Right lobe of liver (tissue), 6 donors: ENCODE measurements at regions not wholly inside any gene's neighbourhood (a gene's known extent, or its start where the extent isn't known, plus 50 kb on each side); places are given as distances from the start of the nearest gene placed in this dataset.
A peak's percentile ranks its signal among the peaks of the same experiment; 100 is the strongest.
"Not testable (repeated sequence)": the region's sequence is repeated elsewhere in the genome, so short reads cannot be mapped to it uniquely, and the experiment has no call there.

Experiments
- ATAC-seq, 4 donors: fragments of 200-7000 bp; cut with Tn5 transposase; one replicate each; pipeline ENCODE4 v1.9.1; 2020; ENCODE audit warnings: mild to moderate bottlenecking in 4 of 4, moderate library complexity in 4 of 4
- DNase-seq, 3 donors: peaks; one replicate each; pipeline ENCODE4 v3.0.0-alpha.2; 2020
- H3K27ac ChIP-seq, 3 donors: fragments of 200-600 bp; one replicate each; pipeline ENCODE4 v1.8.0; 2022
- H3K27me3 ChIP-seq, 2 donors: fragments of 200-600 bp; one replicate each; pipeline ENCODE4 v1.8.0; 2022
- H3K36me3 ChIP-seq, 4 donors: fragments of 200-600 bp; sonication (generic) in 1 of 4; one replicate each; pipeline versions ENCODE4 v1.5.1 to v1.8.0; 2017 to 2022; ENCODE audit warnings: control low read depth in 1 of 4
- H3K4me1 ChIP-seq, 4 donors: fragments of 200-600 bp; sonication (generic) in 1 of 4; one replicate each; pipeline versions ENCODE4 v1.5.1 to v1.8.0; 2017 to 2022; ENCODE audit warnings: control low read depth in 1 of 4
- H3K4me3 ChIP-seq, 3 donors: fragments of 200-600 bp; one replicate each; pipeline ENCODE4 v1.8.0; 2022
- H3K9me3 ChIP-seq, 4 donors: fragments of 200-600 bp; sonication (generic) in 1 of 4; one replicate each; pipeline versions ENCODE4 v1.5.1 to v1.8.0; 2017 to 2022; ENCODE audit warnings: control low read depth in 1 of 4
- CTCF ChIP-seq, 4 donors: fragments of 200-600 bp in 3 of 4; fragments of 450-650 bp in 1 of 4; IDR thresholded peaks; one replicate each; pipeline versions ENCODE4 v1.5.1 to v1.8.0; 2016 to 2022; ENCODE audit warnings: antibody characterized with exemption in 4 of 4, mild to moderate bottlenecking in 2 of 4
- POLR2A ChIP-seq: fragments of 450-650 bp; IDR thresholded peaks from one replicate; pipeline ENCODE4 v1.6.1; 2017; ENCODE audit warnings: antibody characterized with exemption, mild to moderate bottlenecking
- WGBS: methylation state at CpG from one replicate; pipeline ENCODE4 v1.1.6; 2018; ENCODE audit warnings: low coverage, low lambda C conversion rate; ENCODE audit not compliant: insufficient coverage; ENCODE audit errors: missing lambda C conversion rate; 5-methylcytosine and 5-hydroxymethylcytosine counted together
- intact Hi-C, 2 donors: fragments of 100-400 bp; cut with DNase I; formaldehyde crosslinking; loops; one replicate each; pipeline versions ENCODE4 v1.11.2 to v1.14.1; 2022
- donor health status: DM: no; HTN: yes; CAD: no.
- donor health status: DM: no; HTN: no; CAD: no.
- donor health status: DM: no; HTN: no; CAD: no.
- donor health status: DM: no; HTN: yes; CAD: no.
- donor health status: DM: no; HTN: yes; CAD: no.

GRCh38 chr4:189147005-189147929 is 793.4 kb upstream of the FRG1 start:
- peak; percentile 71 to 90 (median 85) for ATAC-seq
- Histone ChIP-seq H3K4me3 (no peak overlapping the region), H3K9me3 (no peaks in the 10 kb centered on the region), H3K4me1 (peaks cover 0 to 11% (median 0%) of the 10 kb centered on the region in 4 donors), H3K27me3 (no peaks in the 10 kb centered on the region), H3K36me3 (no peaks in the 10 kb centered on the region), H3K27ac (peak overlapping the region in 2 of 3 donors; percentile 73 to 79)
- TF ChIP-seq CTCF (IDR thresholded peaks at IDR 0.05) (no peak), POLR2A (no peak)
- peak; percentile 25 to 62 (median 56) for DNase-seq
- WGBS: 40% methylated on average over 24 of the region's 24 CpGs
- intact Hi-C loops: no loop called here

- H3K36me3 ChIP-seq, H3K4me3 ChIP-seq, H3K27ac ChIP-seq, DNase-seq, ATAC-seq, H3K27me3 ChIP-seq, H3K9me3 ChIP-seq, intact Hi-C loops, H3K4me1 ChIP-seq: not testable (repeated sequence)
- WGBS: 67% methylated on average over 8 of the region's 13 CpGs
Measured at GRCh38 chr4:189155083-189155482, 785.6 kb upstream of the FRG1 start.

- Histone ChIP-seq H3K27ac (no peak overlapping the region), H3K4me3 (no peak overlapping the region), H3K36me3 (no peaks in the 10 kb centered on the region), H3K4me1 (no peaks in the 10 kb centered on the region), H3K27me3 (no peaks in the 10 kb centered on the region), H3K9me3 (no peaks in the 10 kb centered on the region)
- no peak for TF ChIP-seq CTCF (IDR thresholded peaks at IDR 0.05)
- no peak for TF ChIP-seq POLR2A
- no peak for ATAC-seq
- 37% methylated on average over 7 of the region's 7 CpGs for WGBS
- intact Hi-C loops: no loop called here
- no peak for DNase-seq
Measured at GRCh38 chr4:189162073-189162789, 778.4 kb upstream of the FRG1 start.

- Histone ChIP-seq H3K9me3 (no peaks in the 10 kb centered on the region), H3K4me3 (no peak overlapping the region), H3K27me3 (no peaks in the 10 kb centered on the region), H3K36me3 (no peaks in the 10 kb centered on the region), H3K27ac (no peak overlapping the region), H3K4me1 (no peaks in the 10 kb centered on the region)
- DNase-seq (no peak), ATAC-seq (no peak)
- intact Hi-C loops: no loop called here
- no peak for TF ChIP-seq CTCF (IDR thresholded peaks at IDR 0.05)
- TF ChIP-seq POLR2A: no peak
Measured at GRCh38 chr4:189162888-189163287, 777.8 kb upstream of the FRG1 start.

- TF ChIP-seq CTCF (IDR thresholded peaks at IDR 0.05): no peak
- TF ChIP-seq POLR2A: no peak
- no peak for ATAC-seq
- intact Hi-C loops: no loop called here
- H3K27me3 ChIP-seq: no peaks in the 10 kb centered on the region
- no peak for DNase-seq
- no peaks in the 10 kb centered on the region for H3K4me1 ChIP-seq
- WGBS: 57% methylated on average over 5 of the region's 5 CpGs
- H3K4me3 ChIP-seq: no peak overlapping the region
- H3K9me3 ChIP-seq: no peaks in the 10 kb centered on the region
- no peak overlapping the region for H3K27ac ChIP-seq
- H3K36me3 ChIP-seq: no peaks in the 10 kb centered on the region
Measured at GRCh38 chr4:189176002-189176401, 764.7 kb upstream of the FRG1 start.
